Activated naive CD4-positive, alpha-beta T cell treated with anti-CD3 and anti-CD28 coated beads, Interleukin-2, amount 50 U/mL, for 72 hours (primary cell): ENCODE measurements at regions not wholly inside any gene's neighbourhood (a gene's known extent, or its start where the extent isn't known, plus 50 kb on each side); places are given as distances from the start of the nearest gene placed in this dataset.
"Not testable (repeated sequence)": the region's sequence is repeated elsewhere in the genome, so short reads cannot be mapped to it uniquely, and the experiment has no call there.

Experiments
- ATAC-seq, 2 donors: fragments of 150-1000 bp; cut with Tn5 transposase; 2 replicates each; pipeline ENCODE4 v1.10.0; 2021; ENCODE audit warnings: mild to moderate bottlenecking in 2 of 2, moderate library complexity in 2 of 2
- DNase-seq, 2 donors: peaks; one replicate each; pipeline ENCODE4 v3.0.0; 2021 to 2022; ENCODE audit warnings: low spot score in 2 of 2
- H3K27ac Mint-ChIP-seq, 2 donors: one replicate each; pipeline ENCODE4 v1.8.0; 2022; ENCODE audit warnings: mild to moderate bottlenecking in 2 of 2, mixed read lengths in 2 of 2
- H3K36me3 Mint-ChIP-seq, 2 donors: one replicate each; pipeline ENCODE4 v1.8.0; 2022; ENCODE audit warnings: mixed read lengths in 2 of 2
- H3K9me3 Mint-ChIP-seq, 2 donors: one replicate each; pipeline ENCODE4 v1.8.0; 2022; ENCODE audit warnings: mixed read lengths in 2 of 2

DNA sequence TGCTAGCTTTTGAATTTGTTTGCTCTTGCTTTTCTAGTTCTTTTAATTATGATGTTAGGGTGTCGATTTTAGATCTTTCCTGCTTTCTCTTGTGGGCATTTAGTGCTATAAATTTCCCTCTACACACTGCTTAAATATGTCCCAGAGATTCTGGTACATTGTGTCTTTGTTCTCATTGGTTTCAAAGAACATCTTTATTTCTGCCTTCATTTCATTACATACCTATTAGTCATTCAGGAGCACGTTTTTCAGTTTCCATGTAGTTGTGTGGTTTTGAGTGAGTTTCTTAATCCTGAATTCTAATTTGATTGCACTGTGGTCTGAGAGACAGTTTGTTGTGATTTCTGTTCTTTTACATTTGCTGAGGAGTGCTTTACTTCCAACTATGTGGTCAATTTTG is 51.2 kb upstream of the MB21D2 start:
- H3K27ac Mint-ChIP-seq, H3K9me3 Mint-ChIP-seq, DNase-seq, ATAC-seq: not testable (repeated sequence)
- peaks cover 9 to 13% of the 10 kb centered on the region in 2 donors for H3K36me3 Mint-ChIP-seq

DNA sequence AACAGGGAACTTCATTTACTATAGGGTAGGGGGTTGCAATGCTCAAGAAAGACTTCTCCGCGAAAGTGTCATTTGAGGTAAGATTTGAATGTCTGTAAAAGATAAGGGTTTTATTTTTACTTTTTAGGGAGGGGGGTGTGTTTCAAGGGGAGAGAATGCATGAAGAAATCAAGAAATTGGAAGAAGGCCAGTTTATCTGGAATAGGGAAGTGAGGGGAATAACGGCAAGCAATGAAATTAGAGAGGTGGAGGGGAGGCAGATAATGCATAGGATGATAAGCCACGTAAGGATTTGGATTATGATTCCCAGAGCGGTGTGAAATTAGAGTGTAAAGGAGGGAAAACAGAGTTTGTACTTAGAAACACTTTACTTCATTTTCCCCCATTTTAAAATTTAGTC is 63.0 kb upstream of the MB21D2 start:
- Mint-ChIP-seq H3K27ac (no peak overlapping the region), H3K9me3 (peaks cover 6 to 9% of the 10 kb centered on the region in 2 donors), H3K36me3 (peaks cover 0 to 7% of the 10 kb centered on the region in 2 donors)
- ATAC-seq, result no peak
- no peak for DNase-seq

DNA sequence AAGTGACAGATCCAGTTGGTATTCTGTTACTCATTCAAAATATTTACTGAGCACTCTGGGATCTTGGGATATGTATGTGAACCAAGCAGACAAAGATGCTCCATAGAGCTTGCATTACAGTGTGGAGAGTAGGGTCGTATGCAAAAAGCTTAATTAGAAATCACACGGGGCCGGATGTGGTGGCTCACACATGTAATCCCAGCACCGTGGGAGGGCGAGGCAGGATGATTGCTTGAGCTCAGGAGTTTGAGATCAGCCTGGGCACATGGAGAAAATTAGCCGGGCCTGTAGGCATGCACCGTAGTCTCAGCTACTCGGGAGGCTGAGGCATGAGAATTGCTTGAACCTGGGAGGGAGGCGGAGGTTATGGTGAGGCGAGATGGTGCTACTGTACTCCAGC is 68.7 kb upstream of the MB21D2 start:
- Mint-ChIP-seq H3K9me3 (no peaks in the 10 kb centered on the region), H3K27ac (no peak overlapping the region), H3K36me3 (no peaks in the 10 kb centered on the region)
- ATAC-seq (no peak), DNase-seq (no peak)

DNA sequence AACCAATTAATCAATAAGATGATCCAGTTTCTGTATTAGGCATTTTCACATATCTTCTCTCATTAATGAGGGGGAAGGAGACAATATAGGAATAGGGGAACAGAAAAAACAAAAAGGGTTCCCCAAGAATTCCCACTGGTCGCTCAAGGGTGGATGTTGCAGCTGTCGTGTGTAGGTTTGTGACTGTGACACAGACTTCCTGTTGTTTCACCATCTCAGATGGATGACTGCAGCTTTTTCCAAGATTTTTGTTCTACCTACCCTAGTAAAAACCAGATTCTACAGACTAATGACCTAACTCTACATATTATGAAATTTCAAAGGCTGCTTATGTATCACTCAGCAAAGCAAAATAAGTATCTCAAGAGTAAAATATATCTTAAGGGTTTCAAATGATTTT is 73.7 kb upstream of the MB21D2 start:
- ATAC-seq, result no peak
- Mint-ChIP-seq H3K36me3 (peaks cover 0 to 6% of the 10 kb centered on the region in 2 donors), H3K27ac (no peak overlapping the region), H3K9me3 (peaks cover 0 to 5% of the 10 kb centered on the region in 2 donors)
- DNase-seq, result no peak

DNA sequence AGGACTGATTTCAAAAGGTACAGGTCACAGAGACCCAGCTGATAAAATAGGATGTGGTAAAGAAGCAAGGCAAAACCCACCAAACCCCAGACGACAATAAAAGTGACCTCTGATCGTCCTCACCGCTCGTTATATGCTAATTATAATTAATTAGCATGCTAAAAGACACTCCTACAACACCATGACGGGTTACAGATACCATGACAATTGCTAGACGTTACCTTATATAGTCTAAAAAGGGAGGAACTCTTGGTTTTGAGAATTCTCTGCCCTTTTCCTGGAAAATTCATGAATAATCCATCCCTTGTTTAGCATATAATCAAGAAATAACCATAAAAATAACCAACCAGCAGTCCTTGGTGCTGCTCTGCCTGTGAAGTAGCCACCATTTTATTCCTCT is 74.7 kb upstream of the MB21D2 start:
- DNase-seq, result no peak
- no peak for ATAC-seq
- no peak overlapping the region for H3K27ac Mint-ChIP-seq
- peaks cover 0 to 7% of the 10 kb centered on the region in 2 donors for H3K36me3 Mint-ChIP-seq
- peaks cover 5 to 6% of the 10 kb centered on the region in 2 donors for H3K9me3 Mint-ChIP-seq

DNA sequence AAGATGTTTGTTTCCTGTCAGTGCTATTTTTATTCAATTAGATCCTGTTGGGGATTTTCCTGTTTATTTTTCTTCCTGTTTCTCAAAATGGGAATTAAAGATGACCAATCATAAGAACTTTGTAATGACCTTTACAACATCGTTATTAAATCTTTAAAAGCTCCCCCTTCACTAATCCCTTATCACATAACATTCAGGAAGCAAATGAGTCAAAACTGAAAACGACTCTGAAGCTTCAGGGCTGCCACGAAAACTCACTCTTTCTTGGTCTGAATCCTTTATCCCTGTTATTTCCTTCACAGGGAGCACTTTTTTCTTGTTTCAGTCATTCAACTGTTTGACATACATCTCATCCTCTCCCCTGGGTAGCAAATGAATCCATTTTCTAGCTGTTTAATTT is 75.8 kb upstream of the MB21D2 start:
- Mint-ChIP-seq H3K27ac (no peak overlapping the region), H3K9me3 (peaks cover 5 to 6% of the 10 kb centered on the region in 2 donors), H3K36me3 (peaks cover 0 to 7% of the 10 kb centered on the region in 2 donors)
- no peak for ATAC-seq
- DNase-seq, result no peak

DNA sequence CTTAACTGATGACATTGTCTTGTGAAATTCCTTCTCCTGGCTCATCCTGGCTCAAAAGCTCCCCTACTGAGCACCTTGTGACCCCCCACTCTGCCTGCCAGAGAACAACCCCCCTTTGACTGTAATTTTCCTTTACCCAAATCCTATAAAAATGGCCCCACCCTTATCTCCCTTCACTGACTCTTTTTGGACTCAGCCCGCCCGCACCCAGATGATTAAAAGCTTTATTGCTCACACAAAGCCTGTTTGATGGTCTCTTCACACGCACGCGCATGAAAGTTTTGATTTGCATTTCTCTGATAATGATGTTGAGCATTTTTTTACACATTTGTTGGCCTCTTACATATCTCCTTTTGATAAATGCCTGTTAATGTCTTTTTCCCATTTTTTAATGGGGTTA is 83.5 kb upstream of the MB21D2 start:
- not testable (repeated sequence) for H3K36me3 Mint-ChIP-seq, DNase-seq, ATAC-seq, H3K27ac Mint-ChIP-seq, H3K9me3 Mint-ChIP-seq

DNA sequence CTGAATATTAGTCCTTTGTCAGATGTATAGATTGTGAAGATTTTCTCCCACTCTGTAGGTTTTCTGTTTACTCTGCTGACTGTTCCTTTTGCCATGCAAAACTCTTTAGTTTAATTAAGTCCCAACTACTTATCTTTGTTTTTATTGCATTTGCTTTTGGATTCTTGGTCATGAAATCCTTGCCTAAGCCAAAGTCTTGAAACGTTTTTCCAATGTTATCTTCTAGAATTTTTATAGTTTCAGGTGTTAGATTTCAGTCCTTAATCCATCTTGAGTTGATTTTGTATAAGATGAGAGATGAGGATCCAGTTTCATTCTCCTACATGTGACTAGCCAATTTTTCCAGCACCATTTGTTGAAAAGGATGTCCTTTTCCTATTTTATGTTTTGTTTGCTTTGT is 86.0 kb upstream of the MB21D2 start:
- H3K36me3 Mint-ChIP-seq, H3K27ac Mint-ChIP-seq, H3K9me3 Mint-ChIP-seq, DNase-seq, ATAC-seq: not testable (repeated sequence)

DNA sequence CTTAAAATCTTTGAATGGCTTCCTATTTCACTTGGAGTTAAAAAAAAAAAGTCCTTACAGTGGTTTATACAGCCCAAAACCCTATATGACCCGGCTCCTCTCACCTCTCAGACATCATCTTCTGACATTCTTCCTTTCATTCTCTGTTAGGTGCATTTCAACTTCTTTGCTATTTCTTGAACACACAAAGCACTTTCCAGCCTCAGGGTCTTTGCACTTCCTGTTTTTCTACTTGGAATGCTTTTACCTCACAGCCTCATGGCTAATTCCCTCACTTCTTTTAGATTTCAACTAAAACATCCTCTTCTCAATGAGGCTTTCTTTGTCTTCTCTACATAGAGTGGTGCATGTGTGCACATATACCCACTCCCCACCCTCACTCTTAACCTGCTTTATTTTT is 91.0 kb upstream of the MB21D2 start:
- peaks cover 4 to 14% of the 10 kb centered on the region in 2 donors for H3K9me3 Mint-ChIP-seq
- DNase-seq (no peak), ATAC-seq (no peak)
- no peak overlapping the region for H3K27ac Mint-ChIP-seq
- H3K36me3 Mint-ChIP-seq, result peaks cover 0 to 5% of the 10 kb centered on the region in 2 donors

DNA sequence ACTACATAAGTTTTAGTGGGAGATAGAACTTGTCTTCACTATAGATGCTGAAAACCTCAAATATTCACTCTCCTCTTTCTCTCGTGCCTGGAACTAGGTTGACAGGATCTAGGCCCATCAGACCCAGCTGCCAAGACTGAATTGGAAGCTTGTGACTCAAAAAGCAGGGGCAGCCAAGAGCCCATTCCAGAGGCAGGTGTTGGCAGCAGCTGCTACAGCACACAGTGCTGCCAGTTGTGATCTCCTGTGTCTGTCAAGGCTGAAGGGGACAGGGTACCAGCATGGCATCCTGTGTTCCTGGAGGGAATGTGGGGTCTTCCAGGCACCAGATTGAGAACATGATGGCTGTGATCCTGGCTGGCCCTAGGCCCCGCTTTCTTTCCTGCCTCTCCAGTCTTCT is 92.5 kb upstream of the MB21D2 start:
- H3K9me3 Mint-ChIP-seq, result peaks cover 0 to 14% of the 10 kb centered on the region in 2 donors
- peaks cover 0 to 5% of the 10 kb centered on the region in 2 donors for H3K36me3 Mint-ChIP-seq
- ATAC-seq (no peak), DNase-seq (no peak)
- H3K27ac Mint-ChIP-seq, result no peak overlapping the region

DNA sequence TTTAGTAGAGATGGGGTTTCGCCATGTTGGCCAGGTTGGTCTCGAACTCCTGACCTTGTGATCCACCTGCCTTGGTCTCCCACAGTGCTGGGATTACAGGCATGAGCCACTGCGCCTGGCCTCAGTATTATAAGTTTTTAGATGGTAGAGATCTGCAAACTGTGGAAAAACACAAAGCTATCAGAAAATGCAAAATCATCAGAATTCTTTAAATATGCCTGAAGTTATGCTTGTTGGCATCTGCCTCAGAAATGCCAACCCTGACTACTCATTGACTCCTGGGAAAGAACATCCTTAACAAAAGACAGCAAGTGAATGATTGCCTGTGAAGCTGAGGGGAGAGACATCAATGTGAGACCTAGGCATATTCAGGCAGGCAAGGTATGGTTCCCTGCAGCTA is 94.3 kb upstream of the MB21D2 start:
- no peak for ATAC-seq
- Mint-ChIP-seq H3K27ac (no peak overlapping the region), H3K9me3 (peaks cover 0 to 8% of the 10 kb centered on the region in 2 donors), H3K36me3 (peaks cover 0 to 5% of the 10 kb centered on the region in 2 donors)
- no peak for DNase-seq

DNA sequence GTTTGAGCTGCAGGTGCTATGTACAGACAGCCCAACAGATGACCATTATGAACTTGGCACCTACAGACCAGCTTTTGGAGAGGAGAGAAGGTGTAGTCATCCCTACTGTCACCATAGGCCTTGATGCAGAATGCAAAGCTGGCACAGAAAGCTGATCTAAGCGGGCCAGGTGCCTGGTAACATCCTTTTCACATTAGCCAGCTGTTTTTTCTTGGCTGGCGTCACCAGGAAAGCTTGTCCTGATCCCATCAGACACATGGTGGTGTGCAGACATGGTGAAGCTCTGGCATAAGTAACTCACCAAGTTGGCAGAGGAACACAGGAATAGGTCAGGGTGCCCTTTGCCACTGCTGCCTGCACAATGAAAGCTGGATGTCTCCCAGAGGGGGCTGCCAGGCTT is 97.2 kb upstream of the MB21D2 start:
- Mint-ChIP-seq H3K9me3 (peaks cover 0 to 8% of the 10 kb centered on the region in 2 donors), H3K36me3 (peaks cover 0 to 5% of the 10 kb centered on the region in 2 donors), H3K27ac (no peak overlapping the region)
- no peak for DNase-seq
- ATAC-seq, result no peak

DNA sequence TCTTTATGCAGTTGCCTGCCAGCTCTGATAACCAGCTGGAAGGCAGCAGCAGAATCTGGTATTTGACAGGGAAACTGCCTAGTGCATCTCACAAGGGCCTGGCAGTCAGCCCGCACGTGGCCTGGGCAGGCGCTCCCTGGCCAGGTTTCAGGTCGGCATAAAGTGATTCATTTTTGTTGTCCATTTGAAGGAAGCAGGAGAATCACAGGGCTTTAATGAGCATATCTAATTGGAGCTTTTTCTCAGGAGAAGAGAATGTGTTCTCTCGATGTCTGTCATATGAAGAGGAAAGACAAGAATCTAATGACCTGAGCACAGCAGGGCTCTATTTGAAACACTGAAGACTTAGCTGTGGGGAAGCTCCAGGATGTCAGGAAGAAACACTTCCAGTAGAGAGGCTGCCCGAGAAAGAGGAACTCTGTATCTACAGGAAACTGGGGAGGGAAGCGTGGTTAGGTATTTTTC is 98.8 kb upstream of the MB21D2 start:
- no peak for ATAC-seq
- peaks cover 0 to 5% of the 10 kb centered on the region in 2 donors for H3K36me3 Mint-ChIP-seq
- H3K27ac Mint-ChIP-seq, result no peak overlapping the region
- no peak for DNase-seq
- H3K9me3 Mint-ChIP-seq, result peaks cover 0 to 8% of the 10 kb centered on the region in 2 donors

DNA sequence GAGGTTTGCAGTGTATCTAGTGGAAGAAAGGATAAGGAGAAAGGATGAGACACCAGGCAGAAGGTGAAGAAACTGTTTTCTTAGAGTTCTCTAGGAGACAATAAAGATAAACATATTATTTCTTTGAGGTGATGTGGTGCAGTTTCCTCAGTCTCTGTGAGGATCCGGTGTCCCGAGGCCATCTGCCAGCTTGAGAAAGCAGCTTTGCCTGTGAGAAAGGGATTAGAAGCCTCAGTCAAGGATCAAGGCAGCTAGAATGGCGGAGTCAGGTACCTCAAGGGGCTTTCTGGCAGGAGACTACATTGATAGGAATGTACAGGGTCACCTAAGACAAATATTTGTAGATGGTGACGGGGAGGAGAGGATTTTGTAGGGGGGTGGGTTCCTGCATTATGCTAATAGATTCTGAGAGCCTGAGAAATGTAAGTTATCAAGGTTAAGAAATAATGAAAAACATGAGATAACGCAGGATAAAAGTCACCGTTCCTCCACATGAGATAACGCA is 103.9 kb upstream of the MB21D2 start:
- ATAC-seq (no peak), DNase-seq (no peak)
- no peak overlapping the region for H3K27ac Mint-ChIP-seq

DNA sequence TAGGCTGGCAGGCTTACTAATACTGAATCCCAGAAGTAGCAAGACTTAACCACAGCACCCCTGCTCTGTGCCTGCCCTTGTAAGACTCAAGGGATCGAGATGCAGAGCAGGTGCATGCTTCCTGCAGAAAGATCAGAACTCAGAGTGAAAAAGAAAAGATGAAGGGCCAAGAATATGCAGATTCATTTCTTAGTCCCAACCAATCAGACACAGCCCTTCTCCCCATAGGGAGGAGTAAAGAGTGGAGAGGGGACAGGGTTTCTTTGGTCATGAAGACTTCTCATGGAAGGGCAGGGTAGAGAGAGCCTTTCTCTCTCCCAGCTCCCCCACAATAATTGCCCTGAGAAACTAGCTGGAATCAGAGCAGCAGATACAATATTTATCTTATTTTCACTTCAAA is 105.6 kb upstream of the MB21D2 start:
- no peak for ATAC-seq
- Mint-ChIP-seq H3K27ac (no peak overlapping the region), H3K36me3 (no peaks in the 10 kb centered on the region), H3K9me3 (no peaks in the 10 kb centered on the region)
- DNase-seq, result no peak

More for the DNA sequence above, 103.9 kb upstream of the MB21D2 start:
- no peaks in the 10 kb centered on the region for H3K9me3 Mint-ChIP-seq
- H3K36me3 Mint-ChIP-seq, result no peaks in the 10 kb centered on the region

DNA sequence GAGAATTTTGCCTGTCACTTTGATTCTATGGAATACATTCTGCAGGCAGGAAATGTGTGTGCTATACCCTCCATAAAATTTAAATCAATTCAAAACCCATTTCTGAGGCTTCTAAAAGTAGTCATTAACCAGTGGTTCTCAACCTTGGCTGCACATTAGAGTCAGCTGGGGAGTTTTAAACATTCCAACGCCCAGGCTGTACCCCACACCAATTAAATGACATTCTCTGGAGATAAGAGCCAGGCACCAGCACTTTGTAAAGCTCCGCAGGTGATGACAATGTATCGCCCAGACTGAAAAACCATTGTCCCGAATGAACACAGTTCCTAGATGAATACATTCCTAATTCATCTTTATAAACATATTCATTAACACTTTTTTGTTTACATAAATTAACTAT is 110.6 kb upstream of the MB21D2 start:
- no peaks in the 10 kb centered on the region for H3K9me3 Mint-ChIP-seq
- H3K27ac Mint-ChIP-seq, result no peak overlapping the region
- ATAC-seq (no peak), DNase-seq (no peak)
- no peaks in the 10 kb centered on the region for H3K36me3 Mint-ChIP-seq

DNA sequence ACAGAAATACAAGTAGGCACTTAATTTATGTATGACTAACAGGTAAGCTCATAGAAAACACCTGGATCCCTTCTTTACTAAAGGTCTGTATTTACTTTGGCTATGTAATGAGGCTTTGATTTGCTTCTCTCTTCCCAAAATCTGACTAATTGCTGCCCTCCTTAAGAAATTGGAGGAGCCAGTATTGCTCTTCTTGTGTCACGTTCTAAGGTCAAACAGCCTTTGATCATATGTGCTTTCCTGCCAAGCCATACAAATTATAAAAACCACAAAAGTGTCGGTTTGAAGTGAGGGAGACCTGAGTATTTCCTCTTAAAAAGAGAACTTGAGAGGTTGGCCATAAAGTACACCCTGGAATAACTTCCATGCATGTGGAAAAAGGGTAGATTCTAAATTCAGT is 112.1 kb upstream of the MB21D2 start:
- H3K9me3 Mint-ChIP-seq, result no peaks in the 10 kb centered on the region
- H3K27ac Mint-ChIP-seq, result no peak overlapping the region
- no peaks in the 10 kb centered on the region for H3K36me3 Mint-ChIP-seq
- DNase-seq (no peak), ATAC-seq (no peak)

DNA sequence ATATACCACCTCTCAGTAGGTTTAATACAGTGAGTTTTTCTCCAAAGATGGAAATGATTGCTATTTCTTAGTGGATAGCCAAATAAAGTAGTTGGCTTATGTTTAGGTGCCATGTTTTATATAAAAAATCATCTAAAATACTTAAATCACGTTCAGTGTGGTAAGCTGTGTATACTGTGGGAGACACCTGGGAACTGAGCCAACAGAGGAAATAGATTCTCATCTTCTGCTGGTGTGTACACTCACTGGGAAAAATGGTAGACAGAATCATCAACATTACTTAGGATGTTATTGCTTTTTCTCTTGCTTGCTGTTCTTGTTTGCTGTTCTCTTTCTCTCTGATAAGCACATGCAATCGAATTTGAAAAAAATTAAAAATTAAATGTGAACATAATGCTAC is 112.6 kb upstream of the MB21D2 start:
- ATAC-seq (no peak), DNase-seq (no peak)
- H3K9me3 Mint-ChIP-seq, result no peaks in the 10 kb centered on the region
- no peaks in the 10 kb centered on the region for H3K36me3 Mint-ChIP-seq
- no peak overlapping the region for H3K27ac Mint-ChIP-seq

DNA sequence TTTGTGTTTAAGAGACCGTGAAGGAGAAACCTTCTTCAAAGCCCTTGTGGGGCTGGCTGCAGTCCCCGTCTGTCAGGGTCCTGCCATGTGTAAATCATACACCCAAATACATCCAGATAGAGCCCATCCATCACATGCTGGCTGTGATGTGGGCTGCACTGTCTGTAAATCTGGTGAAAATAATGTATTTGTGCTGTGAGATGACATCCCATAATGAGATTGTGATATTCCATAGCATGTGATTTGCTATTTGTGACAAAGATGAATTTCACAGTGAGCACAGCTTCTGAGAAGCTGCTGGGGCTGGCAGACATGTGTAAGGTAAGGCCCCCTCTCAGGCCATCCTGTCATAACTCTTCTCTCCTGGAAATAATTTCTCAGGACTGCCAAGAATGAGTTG is 114.3 kb upstream of the MB21D2 start:
- Mint-ChIP-seq H3K9me3 (no peaks in the 10 kb centered on the region), H3K27ac (no peak overlapping the region), H3K36me3 (no peaks in the 10 kb centered on the region)
- ATAC-seq, result no peak
- no peak for DNase-seq
